ENCODE measurements at regions not wholly inside any gene's neighbourhood (a gene's known extent, or its start where the extent isn't known, plus 50 kb on each side); places are given as distances from the start of the nearest gene placed in this dataset.
"Not testable (repeated sequence)": the region's sequence is repeated elsewhere in the genome, so short reads cannot be mapped to it uniquely, and the experiment has no call there.

- no peak for DNase-seq
Observed at GRCh38 chr5:60517094-60517694, 182.8 kb downstream of the DEPDC1B start.

GRCh38 chr5:60516688-60517087 is 183.3 kb downstream of the DEPDC1B start:
- DNase-seq, result no peak

GRCh38 chr5:60514152-60514551 is 185.8 kb downstream of the DEPDC1B start:
- DNase-seq, result no peak

- DNase-seq, result no peak
Observed at GRCh38 chr5:60512117-60512516, 187.8 kb downstream of the DEPDC1B start.

GRCh38 chr5:60510663-60511062 is 189.3 kb downstream of the DEPDC1B start:
- no peak for DNase-seq

GRCh38 chr5:60510049-60510448 is 189.9 kb downstream of the DEPDC1B start:
- no peak for DNase-seq

GRCh38 chr5:60509519-60509918 is 190.4 kb downstream of the DEPDC1B start:
- DNase-seq, result no peak

GRCh38 chr5:60507687-60508086 is 192.3 kb downstream of the DEPDC1B start:
- no peak for DNase-seq

- DNase-seq, result no peak
Observed at GRCh38 chr5:60505373-60506171, 194.4 kb downstream of the DEPDC1B start.

GRCh38 chr5:60504342-60504741 is 195.6 kb downstream of the DEPDC1B start:
- DNase-seq, result no peak

GRCh38 chr5:60503771-60504170 is 196.2 kb downstream of the DEPDC1B start:
- no peak for DNase-seq

GRCh38 chr5:60497706-60498500 is 202.1 kb downstream of the DEPDC1B start:
- DNase-seq, result no peak

GRCh38 chr5:60495644-60496520 is 204.1 kb downstream of the DEPDC1B start:
- DNase-seq, result no peak

GRCh38 chr5:60494635-60495034 is 205.3 kb downstream of the DEPDC1B start:
- no peak for DNase-seq

- no peak for DNase-seq
Observed at GRCh38 chr5:60494144-60494543, 205.8 kb downstream of the DEPDC1B start.

GRCh38 chr5:60493372-60493771 is 206.6 kb downstream of the DEPDC1B start:
- no peak for DNase-seq

GRCh38 chr5:60492958-60493357 is 207.0 kb downstream of the DEPDC1B start:
- DNase-seq, result no peak

- not testable (repeated sequence) for DNase-seq
Observed at GRCh38 chr5:60492358-60492757, 207.6 kb downstream of the DEPDC1B start.

GRCh38 chr5:60490597-60491166 is 209.3 kb downstream of the DEPDC1B start:
- DNase-seq, result no peak

- DNase-seq, result no peak
Observed at GRCh38 chr5:60489856-60490255, 210.1 kb downstream of the DEPDC1B start.

- no peak for DNase-seq
Observed at GRCh38 chr5:60489377-60489776, 210.6 kb downstream of the DEPDC1B start.

- DNase-seq, result no peak
Observed at GRCh38 chr5:60488466-60489130, 211.4 kb downstream of the DEPDC1B start.

Data from NCI-H2171 treated with DMSO at 0.1 percent for 48 hours (cell line).